ENCODE measurements at regions not wholly inside any gene's neighbourhood (a gene's known extent, or its start where the extent isn't known, plus 50 kb on each side); places are given as distances from the start of the nearest gene placed in this dataset.

DNA sequence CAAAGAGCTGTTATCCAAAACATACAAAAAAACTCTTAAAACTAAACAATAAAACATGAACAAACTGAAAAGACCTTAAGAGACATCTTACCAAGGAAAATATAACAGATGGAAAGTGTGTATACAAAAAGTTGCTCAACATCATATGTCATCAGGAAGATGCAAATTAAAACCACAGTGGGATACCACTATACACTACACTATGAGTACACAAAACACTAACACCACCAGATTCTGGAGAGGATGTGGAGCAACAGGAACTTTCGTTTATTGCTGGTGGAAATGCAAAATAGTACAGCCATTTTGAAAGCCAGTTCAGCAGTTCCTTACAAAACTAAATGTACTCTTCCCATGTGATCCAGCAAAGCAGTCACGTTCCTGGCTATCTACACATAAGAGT is 221.4 kb downstream of the CMPK2 start:
- DNase-seq: no peak

DNA sequence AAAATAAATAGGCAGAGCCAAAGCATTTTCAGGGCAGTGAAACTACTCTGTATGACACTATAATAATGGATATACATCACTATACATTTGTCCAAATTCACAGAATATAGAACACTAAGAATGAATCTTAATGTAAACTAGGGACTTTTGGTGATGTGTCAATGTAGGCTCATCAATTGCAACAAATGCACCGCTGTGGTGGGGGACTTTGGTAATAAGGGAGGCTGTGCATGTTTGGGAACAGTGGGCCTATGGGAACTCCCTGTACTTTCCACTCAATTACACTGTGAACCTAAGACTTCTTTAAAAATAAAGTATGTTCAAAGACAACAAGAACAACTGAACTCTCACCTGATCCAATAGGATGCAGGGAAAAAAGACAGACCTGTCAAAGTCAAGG is 220.7 kb downstream of the CMPK2 start:
- no peak for DNase-seq

DNA sequence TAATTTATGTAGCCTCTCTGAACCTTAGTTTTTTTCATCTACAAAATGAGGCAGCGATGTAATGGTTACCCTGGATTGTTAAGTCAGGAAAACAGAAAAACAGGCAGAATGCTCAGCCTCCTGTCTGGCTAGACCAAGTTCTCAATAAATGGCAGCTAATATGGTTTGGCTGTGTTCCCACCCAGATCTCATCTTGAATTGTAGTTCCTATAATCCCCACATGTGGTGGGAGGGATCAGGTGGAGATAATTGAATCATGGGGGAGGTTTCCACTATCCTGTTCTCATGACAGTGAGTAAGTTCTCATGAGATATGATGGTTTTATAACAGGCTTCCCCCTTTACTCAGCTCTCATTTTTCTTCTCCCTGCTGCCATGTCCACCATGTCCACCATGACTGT is 220.0 kb downstream of the CMPK2 start:
- DNase-seq: no peak

DNA sequence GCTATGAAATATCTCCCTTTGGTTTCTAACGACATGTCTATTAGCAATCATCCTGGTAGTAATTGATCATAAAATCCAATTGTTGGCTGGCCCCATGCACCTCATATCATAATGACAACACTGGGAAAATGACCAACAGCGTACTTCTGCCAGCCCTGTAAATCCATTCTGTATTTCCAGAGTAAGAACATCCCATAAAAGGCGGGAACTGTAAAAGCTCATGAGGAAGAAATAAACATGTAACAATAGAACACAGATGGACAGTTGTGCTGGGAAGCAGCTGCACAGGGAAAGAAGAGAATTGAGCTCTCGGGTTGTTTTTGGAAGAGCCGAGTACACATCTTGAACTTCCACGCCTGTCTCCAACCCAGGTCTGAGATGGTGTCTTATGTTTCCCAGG is 218.7 kb downstream of the CMPK2 start:
- no peak for DNase-seq

DNA sequence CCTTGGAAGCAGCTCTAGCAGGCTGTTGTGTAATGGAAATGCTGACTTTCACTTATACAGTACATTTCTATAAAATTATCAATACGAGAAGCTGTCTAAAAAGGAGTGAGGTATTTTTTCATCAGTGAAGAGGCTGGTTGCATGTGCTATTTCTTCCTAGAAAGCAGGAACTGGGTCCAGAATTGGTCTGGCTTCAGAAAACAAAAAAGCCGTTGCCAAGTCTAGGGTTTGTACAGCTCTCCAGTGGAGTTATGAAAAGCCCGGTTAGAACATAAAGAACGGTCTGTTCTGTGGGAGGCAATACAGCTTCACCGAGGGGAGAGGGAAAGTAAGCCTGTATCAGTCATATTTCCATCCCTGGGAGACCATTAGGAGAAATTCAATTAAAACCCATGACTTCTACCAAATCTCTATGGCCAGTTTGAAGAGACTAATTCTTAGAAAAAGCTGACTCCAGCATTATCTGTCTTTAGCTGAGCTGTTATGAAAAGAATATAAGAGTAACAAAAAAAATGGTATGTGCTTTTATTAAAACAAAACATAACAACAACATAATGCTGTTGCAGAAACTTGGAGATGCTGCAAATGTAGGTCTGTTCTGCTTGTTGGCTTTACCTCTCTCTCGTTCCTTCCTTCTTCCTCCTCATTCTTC is 217.0 kb downstream of the CMPK2 start:
- no peak for DNase-seq

DNA sequence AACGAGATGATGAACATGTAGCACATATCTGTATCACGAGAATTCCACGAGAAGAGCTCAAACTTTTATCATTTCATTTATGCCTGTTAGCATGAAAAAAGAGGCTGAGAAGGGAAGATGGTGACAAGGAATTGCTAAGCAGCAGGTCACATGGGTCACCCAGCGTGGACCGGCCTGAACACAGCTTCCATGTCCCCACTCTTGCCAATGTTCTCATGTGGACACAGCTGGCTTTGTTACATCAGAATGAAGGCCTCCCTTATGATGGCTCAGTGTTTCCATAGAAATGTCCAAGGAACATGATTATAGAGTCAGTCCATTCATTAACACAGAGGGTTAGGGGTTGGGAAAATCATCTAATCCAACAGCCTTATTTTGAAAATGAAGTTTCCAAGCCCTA is 215.4 kb downstream of the CMPK2 start:
- no peak for DNase-seq

DNA sequence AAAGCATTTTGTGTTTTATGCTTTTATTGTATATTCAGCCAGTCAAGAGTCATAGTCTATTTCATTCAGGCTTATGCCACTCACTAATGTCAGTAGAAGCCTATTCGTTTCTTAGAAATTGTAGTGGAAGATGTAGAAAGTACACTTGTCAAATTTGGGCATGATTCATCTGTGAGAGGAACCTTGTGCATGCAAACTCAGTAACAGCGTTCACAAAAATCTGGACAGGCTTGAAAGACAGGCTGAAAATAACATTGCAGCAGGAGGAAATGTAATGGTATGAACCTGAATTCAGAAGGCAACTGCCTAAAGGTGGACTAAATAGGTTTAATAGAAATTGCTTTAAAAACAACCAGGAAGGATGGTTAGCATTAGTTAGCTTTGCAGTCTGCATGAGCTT is 213.5 kb downstream of the CMPK2 start:
- DNase-seq: no peak

DNA sequence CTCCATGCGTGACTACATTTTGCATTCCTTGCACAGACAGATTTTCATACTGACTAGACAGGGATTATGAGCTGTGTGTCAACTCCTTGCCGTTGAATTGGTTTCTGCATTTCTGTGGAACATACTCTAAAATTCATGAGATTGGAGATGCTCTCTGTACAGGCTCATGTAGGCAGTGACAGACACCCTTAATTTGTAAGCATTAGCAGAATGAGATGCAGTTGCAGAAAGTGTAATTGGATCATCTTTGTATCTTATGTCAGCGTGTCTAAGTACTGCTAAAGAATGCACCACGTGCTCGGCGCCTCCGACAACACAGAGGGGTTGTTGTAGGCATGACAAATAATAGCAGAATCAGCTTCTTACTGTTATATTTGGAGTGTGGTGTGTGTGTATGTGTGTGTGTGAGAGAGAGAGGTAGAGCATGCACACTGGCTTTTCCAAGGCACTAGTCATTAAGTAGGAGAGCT is 212.4 kb downstream of the CMPK2 start:
- no peak for DNase-seq

DNA sequence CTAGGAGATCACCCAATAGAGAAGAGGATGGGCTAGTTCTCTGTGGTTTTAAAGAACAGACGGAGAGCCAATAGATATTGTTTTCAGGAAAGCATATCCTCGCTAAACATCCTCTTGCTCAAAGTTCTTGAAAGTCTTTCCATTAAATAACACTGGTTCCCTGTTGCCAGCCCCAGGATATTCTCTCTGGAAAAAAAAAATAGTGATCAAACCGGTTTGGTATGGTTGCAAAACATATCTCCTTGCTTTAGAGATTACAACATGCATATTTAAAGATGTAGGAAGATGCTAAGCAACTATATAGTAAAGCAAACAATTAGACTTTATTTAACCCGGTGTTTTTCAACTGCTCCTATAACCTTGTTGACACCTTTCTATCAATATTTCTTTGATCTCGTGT is 211.4 kb downstream of the CMPK2 start:
- no peak for DNase-seq

DNA sequence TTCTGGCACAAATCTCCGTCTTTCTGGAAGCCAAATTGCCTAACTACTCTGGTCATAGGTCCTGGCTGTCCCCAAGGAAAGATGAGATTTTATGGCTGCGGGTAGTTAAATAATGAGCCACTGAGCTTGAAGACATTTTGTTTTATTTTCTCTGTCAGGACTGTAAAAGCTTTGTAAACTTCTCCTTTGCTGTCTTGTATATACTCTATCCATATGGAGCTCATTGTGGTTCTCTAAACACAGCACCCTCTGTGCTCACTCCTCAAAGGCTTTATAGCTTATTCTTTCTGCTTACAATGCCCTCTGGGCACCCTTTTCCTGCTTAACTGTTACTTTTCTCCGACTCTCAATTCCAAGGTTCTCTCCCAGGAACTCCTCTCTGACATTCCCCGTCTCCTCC is 209.1 kb downstream of the CMPK2 start:
- DNase-seq: no peak

DNA sequence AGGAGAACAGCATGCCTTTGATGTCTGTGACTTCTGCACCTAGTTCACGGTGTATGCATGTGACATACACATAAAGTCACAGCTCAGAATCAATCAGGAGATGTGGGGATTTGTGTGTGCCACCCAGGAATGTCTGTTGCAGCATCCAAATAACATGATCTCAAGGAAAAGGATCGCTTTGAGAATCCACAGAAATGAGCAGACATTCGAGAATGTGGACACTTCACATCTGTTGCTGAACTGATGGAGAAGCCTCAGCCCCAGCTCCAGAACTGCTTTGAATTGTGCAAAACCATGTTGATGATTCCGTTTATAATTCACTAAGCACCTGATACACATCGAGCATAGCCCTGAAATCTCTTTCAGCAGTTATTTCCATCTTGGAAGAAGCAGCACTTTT is 208.6 kb downstream of the CMPK2 start:
- DNase-seq: no peak

DNA sequence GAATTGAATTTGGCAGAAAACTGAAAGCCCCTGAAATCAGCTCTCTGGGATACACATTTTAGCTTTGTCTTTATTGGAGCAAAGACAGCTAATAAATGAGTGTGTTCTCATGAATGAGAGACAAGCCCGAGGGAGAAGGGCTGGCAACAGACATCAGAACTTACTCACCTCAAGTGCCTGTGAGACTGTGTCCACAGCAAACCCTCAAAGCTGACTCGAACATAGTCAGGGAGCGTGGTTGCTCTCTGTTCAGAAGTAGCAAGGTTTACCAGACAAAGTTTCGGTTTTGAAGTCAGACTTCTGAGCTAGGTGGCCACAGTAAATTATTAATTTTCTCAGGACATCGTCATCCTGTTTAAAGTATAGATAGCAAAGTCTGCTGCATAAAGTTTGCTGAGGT is 207.9 kb downstream of the CMPK2 start:
- DNase-seq: no peak

DNA sequence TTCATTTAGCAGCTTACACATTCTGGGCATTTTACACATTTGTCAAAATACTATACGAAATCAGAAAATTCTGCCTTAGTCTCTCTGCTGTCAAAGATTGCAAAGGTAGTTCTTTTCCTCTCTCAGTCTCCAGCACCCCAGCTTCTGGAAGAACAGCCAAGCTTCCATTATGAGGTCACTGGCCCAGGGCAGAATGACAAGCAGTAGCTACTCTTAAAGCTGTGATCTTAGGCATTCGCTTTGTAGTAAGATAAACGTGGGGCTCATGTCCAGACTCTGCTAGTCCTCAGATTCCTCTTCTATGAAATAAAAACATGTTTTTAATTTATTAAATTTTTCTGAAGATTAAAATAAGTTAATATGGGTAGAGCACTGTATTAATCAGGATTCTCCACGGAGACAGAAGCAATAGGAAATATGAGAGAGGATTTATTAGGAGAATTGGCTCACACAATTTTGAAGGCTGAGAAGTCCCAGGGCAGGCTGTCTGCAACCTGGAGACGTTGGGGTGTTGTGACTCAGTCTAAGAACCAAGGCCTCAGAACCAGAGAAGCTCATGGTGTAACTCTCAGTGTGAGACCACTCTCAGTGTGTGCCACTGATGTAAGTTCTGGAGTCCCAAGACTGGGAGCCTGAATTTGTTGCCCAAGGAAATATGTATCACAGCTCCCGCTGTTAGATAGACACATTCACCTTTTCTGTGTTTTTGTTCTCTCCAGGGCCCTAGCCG is 201.2 kb downstream of the CMPK2 start:
- no peak for DNase-seq

DNA sequence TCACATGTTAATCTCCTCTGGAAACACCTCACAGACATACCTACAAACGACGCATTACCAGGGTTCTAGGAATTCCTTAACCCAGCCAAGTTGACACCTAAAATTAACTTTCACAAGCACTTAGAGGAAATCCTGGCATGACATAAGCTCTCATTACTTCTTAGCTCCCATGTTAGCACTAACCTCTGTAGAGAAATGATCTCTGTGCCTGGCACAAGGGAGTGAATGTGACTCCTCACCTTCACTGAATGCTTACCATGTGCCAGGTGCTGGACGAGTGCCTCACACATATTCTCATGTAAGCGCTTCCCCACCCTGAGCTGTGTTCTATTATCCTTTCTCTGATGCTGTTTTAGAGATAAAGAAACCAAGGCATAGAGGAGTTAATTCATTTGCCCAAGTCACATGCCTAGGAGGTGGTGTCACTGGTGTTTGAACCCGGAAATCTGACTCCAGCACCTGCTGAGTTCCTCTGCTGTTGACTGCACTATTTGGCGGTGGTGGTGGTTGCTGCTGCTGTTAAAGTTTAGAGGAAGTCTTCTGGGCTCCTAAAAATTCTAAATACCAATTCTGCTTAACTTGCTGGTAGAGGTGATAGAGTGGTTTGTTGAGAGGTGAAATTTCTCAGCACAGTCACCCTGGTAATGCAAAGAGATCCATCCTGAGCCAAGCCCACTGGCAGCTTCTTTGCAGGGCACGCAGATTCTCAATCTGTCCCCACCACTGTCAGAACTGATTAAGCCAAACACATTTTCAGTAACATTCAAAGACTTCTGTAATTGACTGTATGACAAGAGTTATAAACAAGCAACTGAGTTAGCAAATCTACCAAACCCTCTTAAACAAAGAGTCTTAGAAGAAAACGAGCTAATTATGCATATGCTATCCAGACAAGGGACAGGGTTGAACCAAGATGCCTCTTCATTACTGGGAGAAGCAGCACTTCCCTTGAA is 200.3 kb downstream of the CMPK2 start:
- DNase-seq: no peak

DNA sequence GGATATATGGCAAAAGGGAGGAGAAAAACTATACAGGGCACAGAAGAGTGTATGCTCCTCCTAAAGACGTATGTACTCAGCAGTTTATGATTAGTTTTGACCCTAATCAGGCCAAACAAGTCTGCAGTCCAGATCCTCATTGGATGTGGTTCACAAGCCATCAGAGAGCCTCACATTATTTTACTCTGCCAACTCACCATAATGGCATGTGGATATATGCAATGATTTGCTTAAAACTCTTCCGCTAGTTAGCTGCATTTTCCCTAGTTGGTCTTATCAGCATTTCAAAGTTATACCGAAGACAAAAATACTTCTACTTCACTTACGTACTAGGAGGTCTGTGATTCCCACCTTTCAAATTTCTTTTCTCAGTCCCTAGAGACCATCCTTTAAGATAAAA is 198.4 kb downstream of the CMPK2 start:
- no peak for DNase-seq

DNA sequence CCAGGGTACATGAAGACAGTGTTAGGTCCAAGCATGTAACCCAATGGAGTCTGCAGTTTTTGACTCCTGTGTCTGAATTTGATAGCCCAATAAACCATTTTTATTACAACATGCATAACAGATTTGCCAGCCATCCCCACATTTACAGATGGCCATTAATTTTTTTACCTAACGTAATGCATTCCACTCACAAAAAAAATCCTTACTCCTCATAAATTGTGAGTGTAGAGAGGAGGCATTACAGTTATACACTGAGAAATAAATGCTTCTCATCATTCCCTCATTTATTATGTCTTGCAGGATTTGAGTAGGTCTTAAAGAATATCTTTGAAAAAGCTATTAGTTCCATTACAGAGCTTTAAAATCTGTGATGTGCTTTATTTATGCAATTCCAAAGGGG is 193.8 kb downstream of the CMPK2 start:
- no peak for DNase-seq

DNA sequence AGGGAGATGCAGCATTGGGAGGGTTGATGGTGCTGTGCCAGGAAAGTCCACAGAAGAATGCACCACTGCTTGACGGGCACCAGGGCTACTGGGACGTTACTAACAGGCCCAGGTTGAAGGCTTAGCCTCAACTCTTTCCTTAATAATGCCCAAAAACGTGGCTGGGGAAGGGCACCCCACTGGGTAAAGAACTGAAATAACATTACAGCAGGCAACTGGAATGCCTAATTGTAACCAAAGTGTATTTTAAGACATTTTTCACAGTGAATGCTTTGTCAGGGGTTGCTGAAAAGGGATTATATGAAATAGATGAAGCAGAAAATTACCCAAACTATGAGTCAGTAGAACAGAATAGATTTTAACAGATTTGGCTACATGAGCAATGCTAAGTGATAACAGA is 191.3 kb downstream of the CMPK2 start:
- DNase-seq: no peak

DNA sequence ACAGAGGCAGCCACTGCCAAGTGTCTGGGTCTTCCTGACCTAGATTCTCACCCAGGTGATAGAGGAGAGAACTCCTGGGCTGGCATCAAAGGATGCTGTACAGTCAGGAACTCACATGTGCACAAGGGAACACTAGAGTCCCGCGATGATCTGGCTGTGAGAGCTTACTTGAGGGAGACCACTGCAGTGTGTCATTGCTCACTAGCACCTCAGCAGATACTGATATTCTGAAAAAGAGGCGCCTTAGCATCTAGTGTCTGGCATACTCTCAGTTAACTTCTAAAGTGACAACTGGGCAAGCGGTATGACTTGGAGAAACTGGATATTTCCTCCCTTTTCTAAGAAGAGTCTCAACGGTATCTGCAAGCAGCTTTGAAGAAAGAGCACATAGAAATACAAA is 189.9 kb downstream of the CMPK2 start:
- DNase-seq: no peak

DNA sequence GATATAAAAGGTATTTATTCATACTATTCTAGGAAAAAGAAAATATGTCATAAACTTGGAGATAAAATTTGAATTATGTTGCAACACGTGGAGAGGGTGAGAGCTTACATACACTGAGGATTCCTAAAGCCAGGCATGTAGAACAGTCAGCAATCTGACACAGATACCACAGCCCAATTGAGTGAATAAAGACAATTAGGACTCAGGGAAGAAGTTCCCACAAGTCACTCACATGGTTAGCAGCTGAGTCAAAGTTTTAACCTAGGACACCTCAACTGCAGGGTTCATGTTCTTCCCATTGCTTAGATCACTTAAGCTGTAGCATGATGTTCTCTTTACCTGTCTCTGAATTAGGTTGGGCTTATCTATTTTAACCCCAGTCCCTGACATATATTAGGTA is 189.5 kb downstream of the CMPK2 start:
- no peak for DNase-seq

DNA sequence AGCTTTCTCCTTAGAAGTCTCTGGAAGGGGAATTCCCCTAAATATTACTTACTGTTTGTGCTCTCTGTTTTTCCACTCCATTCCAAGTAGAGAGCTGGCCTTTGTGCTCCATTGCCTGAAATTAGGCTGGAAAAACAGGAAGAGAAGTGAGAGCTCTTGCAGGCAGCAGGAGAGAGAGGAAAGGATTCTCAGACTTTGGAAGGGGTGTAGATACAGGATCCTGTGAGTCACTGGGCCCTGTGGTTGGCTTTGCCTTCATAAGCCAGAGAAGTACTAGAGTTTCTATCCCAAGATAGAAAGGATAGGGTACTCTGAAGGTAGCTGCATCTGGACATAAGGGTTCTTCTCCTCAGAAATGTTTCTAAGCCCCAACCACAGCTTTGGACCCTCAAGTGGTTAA is 188.9 kb downstream of the CMPK2 start:
- DNase-seq: no peak

DNA sequence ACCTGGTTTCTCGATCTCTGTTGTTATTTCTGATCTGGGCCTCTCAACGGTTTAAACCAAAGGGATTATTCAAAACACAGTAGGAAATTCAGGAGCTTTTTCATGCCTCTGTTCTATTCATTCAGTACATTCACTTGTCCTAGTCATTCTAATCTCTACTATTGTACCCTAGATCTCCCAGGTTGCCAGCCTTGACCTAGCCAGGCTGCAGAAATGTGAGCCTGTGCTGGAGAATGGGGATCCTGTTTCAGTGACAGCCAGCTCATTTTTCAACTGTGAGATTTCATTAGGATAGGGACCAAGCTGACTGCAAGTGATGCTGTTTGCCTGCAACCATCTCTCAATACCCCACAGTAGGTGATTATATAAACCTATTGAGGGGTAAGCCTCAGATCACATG is 186.2 kb downstream of the CMPK2 start:
- no peak for DNase-seq

DNA sequence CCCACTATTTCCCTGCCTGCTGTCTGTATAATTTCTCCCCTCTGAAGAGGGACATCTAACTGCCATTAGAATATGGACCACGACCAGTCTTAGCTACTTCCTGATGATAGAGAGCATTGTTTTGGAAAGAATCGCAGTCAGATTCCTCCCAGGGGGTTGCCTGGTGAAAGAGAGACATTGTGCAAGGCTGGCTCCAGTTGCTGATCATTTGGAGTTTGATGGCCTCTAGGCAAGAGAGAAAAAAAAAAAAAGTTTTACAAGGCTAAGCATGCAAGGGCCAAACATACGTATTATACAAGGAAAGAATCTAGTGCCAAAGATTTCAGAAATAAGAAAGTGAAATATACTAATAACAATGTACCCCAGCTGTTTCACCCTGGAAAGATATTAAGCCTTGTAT is 182.2 kb downstream of the CMPK2 start:
- DNase-seq: no peak

DNA sequence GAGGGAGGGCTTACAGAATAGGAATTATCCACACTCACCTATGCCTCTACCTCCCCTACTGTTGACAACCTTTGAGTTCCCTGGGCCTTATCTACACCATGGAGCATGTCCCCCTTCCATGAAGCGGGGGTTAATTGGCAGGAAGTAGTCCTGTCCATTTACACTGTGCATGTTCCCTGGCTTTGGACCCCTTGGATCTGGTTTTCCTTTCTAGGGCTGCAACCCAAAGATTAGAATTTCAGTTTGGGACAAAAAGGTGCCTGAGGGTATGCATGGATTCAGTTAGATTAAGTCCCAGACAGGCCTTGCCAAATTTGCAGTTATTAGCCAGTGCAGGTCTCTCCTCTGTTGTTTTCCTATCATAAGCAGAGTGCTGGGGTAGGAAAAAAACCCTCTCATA is 180.3 kb downstream of the CMPK2 start:
- no peak for DNase-seq

DNA sequence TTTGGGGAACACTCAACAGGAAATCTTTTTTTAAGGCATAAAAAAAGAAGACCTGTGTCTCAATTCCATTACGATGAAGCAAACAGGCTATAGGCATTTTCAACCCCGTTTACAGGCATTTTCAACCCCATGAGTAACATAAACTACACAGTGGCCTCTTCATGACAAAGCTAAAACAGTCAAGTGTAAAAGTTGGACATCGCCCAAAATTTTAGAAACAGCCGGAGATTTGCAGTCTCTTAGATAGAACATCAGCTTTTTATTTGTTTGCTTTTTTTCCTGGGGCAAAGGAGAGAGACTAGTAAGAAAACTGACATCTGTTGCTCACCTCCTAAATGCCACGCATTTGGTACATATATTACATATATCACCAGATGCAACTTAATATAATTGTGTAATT is 173.7 kb downstream of the CMPK2 start:
- no peak for DNase-seq
